A673 (cell line): ENCODE measurements at regions not wholly inside any gene's neighbourhood (a gene's known extent, or its start where the extent isn't known, plus 50 kb on each side); places are given as distances from the start of the nearest gene placed in this dataset.

Experiments
- BruUV-seq: library from RNA; stranded (reverse); fragments of 400-500 nt; replicated peaks from 2 replicates; lab custom pipeline; 2021; lab: Mats Ljungman, UMichigan
- CTCF ChIA-PET: fragments of 300-600 bp; sonication (Branson Sonifier 250); formaldehyde crosslinking; loops from one replicate; lab custom pipeline; 2022; ENCODE audit warnings: antibody characterized with exemption; lab: Charles Lee
- POLR2A ChIA-PET: fragments of 300-600 bp; sonication (Branson Sonifier 250); formaldehyde crosslinking; loops from one replicate; lab custom pipeline; 2022; ENCODE audit warnings: antibody characterized with exemption; ENCODE audit not compliant: low non-redundant PET; lab: Charles Lee
- DNase-seq: peaks from one replicate; pipeline ENCODE4 v3.0.0-alpha.2; 2015; ENCODE audit warnings: low spot score
- H3K27ac ChIP-seq: fragments of 200-600 bp; sonication (generic); 2 replicates; pipeline ENCODE4 v1.5.1; 2016; ENCODE audit warnings: mixed run types, low read depth, mild to moderate bottlenecking, mixed read lengths, antibody characterized with exemption, low read length; ENCODE audit not compliant: poor library complexity, severe bottlenecking
- H3K27me3 ChIP-seq: fragments of 200-600 bp; sonication (generic); replicated peaks from 2 replicates; pipeline ENCODE4 v1.6.1; 2017; ENCODE audit warnings: mixed run types, low read depth, mild to moderate bottlenecking, mixed read lengths, antibody characterized with exemption, low read length; ENCODE audit not compliant: insufficient read depth, poor library complexity
- H3K36me3 ChIP-seq: fragments of 200-600 bp; sonication (generic); 2 replicates; pipeline ENCODE4 v1.6.1; 2016; ENCODE audit warnings: mixed run types, mild to moderate bottlenecking, mixed read lengths, antibody characterized with exemption, low read length; ENCODE audit not compliant: insufficient read depth, poor library complexity, severe bottlenecking
- H3K4me1 ChIP-seq: fragments of 200-600 bp; sonication (generic); 2 replicates; pipeline ENCODE4 v1.6.1; 2017; ENCODE audit warnings: mixed run types, mild to moderate bottlenecking, mixed read lengths, antibody characterized with exemption, low read length; ENCODE audit not compliant: insufficient read depth, poor library complexity, severe bottlenecking
- H3K4me3 ChIP-seq: fragments of 200-600 bp; sonication (generic); 2 replicates; pipeline ENCODE4 v1.5.1; 2016; ENCODE audit warnings: low read depth, mixed run types, mild to moderate bottlenecking, mixed read lengths, low read length; ENCODE audit not compliant: poor library complexity, severe bottlenecking
- H3K9me3 ChIP-seq: fragments of 200-600 bp; sonication (generic); 2 replicates; pipeline ENCODE4 v1.6.1; 2016; ENCODE audit warnings: mixed run types, low read depth, mild to moderate bottlenecking, mixed read lengths, antibody characterized with exemption, low read length; ENCODE audit not compliant: poor library complexity, severe bottlenecking
- CTCF ChIP-seq: fragments of 300-800, 200-600 bp; sonication (generic); conservative IDR thresholded peaks from 2 replicates; pipeline ENCODE4 v1.5.1; 2017; ENCODE audit warnings: low read depth, mild to moderate bottlenecking, antibody characterized with exemption, low read length, moderate library complexity, mixed read lengths
- EZH2 ChIP-seq: fragments of 200-600 bp; sonication (generic); IDR thresholded peaks from 2 replicates; pipeline ENCODE4 v1.6.1; 2017; ENCODE audit warnings: borderline replicate concordance, low read depth, mild to moderate bottlenecking, mixed read lengths, antibody characterized with exemption, low read length; ENCODE audit not compliant: poor library complexity, severe bottlenecking
- intact Hi-C: fragments of 100-400 bp; cut with micrococcal nuclease; formaldehyde crosslinking; loops from one replicate; pipeline ENCODE4 v1.10.0; 2022; ENCODE audit not compliant: unreplicated experiment

DNA sequence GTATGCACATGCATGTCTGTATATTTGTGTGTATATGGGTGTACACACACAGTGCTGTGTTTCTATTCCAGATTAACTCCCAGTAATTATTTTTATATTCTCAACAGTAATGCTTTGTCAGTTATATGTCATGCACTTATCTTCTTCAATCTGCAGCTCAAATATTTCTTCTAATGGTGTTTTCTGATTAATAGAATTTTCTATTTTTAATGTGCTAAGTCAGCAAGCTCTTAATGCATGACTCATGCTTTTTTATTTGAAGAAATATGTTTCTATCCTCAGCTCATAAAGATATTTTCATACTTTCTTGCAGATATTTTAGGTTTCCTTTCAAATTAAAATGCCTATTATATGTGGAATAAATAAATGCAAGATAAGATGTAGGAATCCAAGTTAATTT, 59.7 kb upstream of the TMEM18 start:
- no peaks in the 10 kb centered on the region for H3K9me3 ChIP-seq
- H3K4me1 ChIP-seq = peaks cover 6% of the 10 kb centered on the region
- POLR2A ChIA-PET = no interaction called here
- DNase-seq = no peak
- H3K36me3 ChIP-seq = no peaks in the 10 kb centered on the region
- no peaks in the 10 kb centered on the region for H3K27me3 ChIP-seq
- no peak for TF ChIP-seq CTCF
- TF ChIP-seq EZH2 = no peak
- intact Hi-C loops = no loop called here
- no peak overlapping the region for H3K27ac ChIP-seq
- BruUV-seq = no TSS peak
- CTCF ChIA-PET = no interaction called here
- no peak overlapping the region for H3K4me3 ChIP-seq

GRCh38 chr2:735670-736218, 58.5 kb upstream of the TMEM18 start:
- CTCF ChIA-PET = no interaction called here
- no TSS peak for BruUV-seq
- intact Hi-C loops = no loop called here

DNA sequence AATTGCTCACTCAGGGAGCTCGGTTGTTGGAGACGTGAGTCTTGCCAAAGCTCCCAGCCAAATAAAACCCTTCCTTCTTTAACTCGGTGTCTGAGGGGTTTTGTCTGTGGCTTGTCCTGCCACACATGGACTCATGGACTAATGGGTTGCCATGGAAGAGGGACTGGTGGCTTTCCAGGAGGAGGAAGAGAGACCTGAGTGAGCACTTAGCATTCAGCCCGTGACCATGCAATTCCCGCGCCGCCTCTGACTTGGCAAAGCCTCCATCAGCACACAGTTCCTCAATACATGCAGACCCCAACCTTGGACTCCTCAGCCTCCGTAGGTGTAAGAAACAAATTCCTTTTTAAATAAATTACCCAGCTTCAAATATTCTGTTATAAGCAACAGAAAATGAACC, 57.3 kb upstream of the TMEM18 start:
- Histone ChIP-seq H3K9me3 (no peaks in the 10 kb centered on the region), H3K27me3 (no peaks in the 10 kb centered on the region), H3K4me3 (no peak overlapping the region), H3K4me1 (no peaks in the 10 kb centered on the region), H3K36me3 (no peaks in the 10 kb centered on the region), H3K27ac (no peak overlapping the region)
- no peak for DNase-seq
- no TSS peak for BruUV-seq
- TF ChIP-seq EZH2 (no peak), CTCF (no peak)
- ChIA-PET CTCF (no interaction called here), POLR2A (no interaction called here)
- intact Hi-C loops = no loop called here

More at GRCh38 chr2:735670-736218, 58.5 kb upstream of the TMEM18 start:
- no peaks in the 10 kb centered on the region for H3K9me3 ChIP-seq
- H3K27ac ChIP-seq = no peak overlapping the region
- no peaks in the 10 kb centered on the region for H3K4me1 ChIP-seq
- H3K36me3 ChIP-seq = no peaks in the 10 kb centered on the region
- TF ChIP-seq EZH2 = no peak
- no peak for TF ChIP-seq CTCF
- H3K4me3 ChIP-seq = no peak overlapping the region
- POLR2A ChIA-PET = no interaction called here
- DNase-seq = no peak
- no peaks in the 10 kb centered on the region for H3K27me3 ChIP-seq
